Upper lobe of left lung (tissue), 6 donors: ENCODE measurements at regions not wholly inside any gene's neighbourhood (a gene's known extent, or its start where the extent isn't known, plus 50 kb on each side); places are given as distances from the start of the nearest gene placed in this dataset.

Source experiments
- ATAC-seq, 2 donors: fragments of 200-7000 bp; cut with Tn5 transposase; one replicate each; pipeline ENCODE4 v1.9.1; 2022; ENCODE audit warnings: mild to moderate bottlenecking in 2 of 2, moderate library complexity in 2 of 2; ENCODE audit not compliant: low FRiP score in 2 of 2
- DNase-seq, 2 donors: peaks; one replicate each; pipeline ENCODE4 v3.0.0-alpha.2; 2019 to 2020
- H3K27ac ChIP-seq, 4 donors: fragments of 200-600 bp; sonication (generic); one replicate each; pipeline ENCODE4 v1.5.1; 2016 to 2019
- H3K27me3 ChIP-seq, 4 donors: fragments of 200-600 bp; sonication (generic); one replicate each; pipeline ENCODE4 v1.5.1; 2017 to 2019
- H3K36me3 ChIP-seq, 4 donors: fragments of 200-600 bp; sonication (generic); one replicate each; pipeline ENCODE4 v1.5.1; 2016 to 2019
- H3K4me1 ChIP-seq, 4 donors: fragments of 200-600 bp; sonication (generic); one replicate each; pipeline ENCODE4 v1.5.1; 2018 to 2019
- H3K4me3 ChIP-seq, 4 donors: fragments of 200-600 bp; sonication (generic); one replicate each; pipeline ENCODE4 v1.5.1; 2017 to 2019; ENCODE audit warnings: mild to moderate bottlenecking in 2 of 4, moderate library complexity in 1 of 4
- H3K9me3 ChIP-seq, 4 donors: fragments of 200-600 bp; sonication (generic); one replicate each; pipeline ENCODE4 v1.5.1; 2018 to 2019
- EP300 ChIP-seq, 4 donors: sonication (generic); formaldehyde crosslinking; IDR thresholded peaks; one replicate each; pipeline ENCODE4 v1.5.1; 2017; ENCODE audit warnings: antibody characterized with exemption in 4 of 4, control low read depth in 2 of 4
- POLR2A ChIP-seq, 4 donors: fragments of 450-650 bp; IDR thresholded peaks; one replicate each; pipeline ENCODE4 v1.5.1; 2016 to 2017; ENCODE audit warnings: antibody characterized with exemption in 4 of 4, mild to moderate bottlenecking in 2 of 4
- POLR2AphosphoS5 ChIP-seq, 2 donors: sonication (generic); formaldehyde crosslinking; IDR thresholded peaks; one replicate each; pipeline ENCODE4 v1.5.1; 2017; ENCODE audit warnings: antibody characterized with exemption in 2 of 2
- WGBS, 2 donors: methylation state at CpG; one replicate each; pipeline ENCODE4 v1.1.5; 2017 to 2018; 5-methylcytosine and 5-hydroxymethylcytosine counted together
- TF ChIP-seq, protein P1 (sequence below), 6 experiments: fragments of 450-650 bp in 4 of 6; fragments of 200-600 bp in 2 of 6; sonication (generic) in 2 of 6; IDR thresholded peaks; one replicate each; pipeline ENCODE4 v1.5.1; 2016 to 2019; ENCODE audit warnings: antibody characterized with exemption in 6 of 6
- donor health status: DM: no; HTN: no; CAD: no; lungs with moderate emphysema.
- donor health status: DM: no; HTN: yes; CAD: no; lungs with severe emphysema.

GRCh38 chr7:145398758-145399157 lies 562.9 kb upstream of the TPK1 start:
- H3K9me3 ChIP-seq: peaks cover 0 to 8% (median 3%) of the 10 kb centered on the region in 4 donors
- H3K27me3 ChIP-seq: no peaks in the 10 kb centered on the region
- H3K36me3 ChIP-seq: no peaks in the 10 kb centered on the region
- no peak for TF ChIP-seq EP300 (IDR thresholded peaks at IDR 0.05)
- TF ChIP-seq, protein P1, sequence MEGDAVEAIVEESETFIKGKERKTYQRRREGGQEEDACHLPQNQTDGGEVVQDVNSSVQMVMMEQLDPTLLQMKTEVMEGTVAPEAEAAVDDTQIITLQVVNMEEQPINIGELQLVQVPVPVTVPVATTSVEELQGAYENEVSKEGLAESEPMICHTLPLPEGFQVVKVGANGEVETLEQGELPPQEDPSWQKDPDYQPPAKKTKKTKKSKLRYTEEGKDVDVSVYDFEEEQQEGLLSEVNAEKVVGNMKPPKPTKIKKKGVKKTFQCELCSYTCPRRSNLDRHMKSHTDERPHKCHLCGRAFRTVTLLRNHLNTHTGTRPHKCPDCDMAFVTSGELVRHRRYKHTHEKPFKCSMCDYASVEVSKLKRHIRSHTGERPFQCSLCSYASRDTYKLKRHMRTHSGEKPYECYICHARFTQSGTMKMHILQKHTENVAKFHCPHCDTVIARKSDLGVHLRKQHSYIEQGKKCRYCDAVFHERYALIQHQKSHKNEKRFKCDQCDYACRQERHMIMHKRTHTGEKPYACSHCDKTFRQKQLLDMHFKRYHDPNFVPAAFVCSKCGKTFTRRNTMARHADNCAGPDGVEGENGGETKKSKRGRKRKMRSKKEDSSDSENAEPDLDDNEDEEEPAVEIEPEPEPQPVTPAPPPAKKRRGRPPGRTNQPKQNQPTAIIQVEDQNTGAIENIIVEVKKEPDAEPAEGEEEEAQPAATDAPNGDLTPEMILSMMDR (IDR thresholded peaks at IDR 0.05): no peak
- no peak for TF ChIP-seq POLR2AphosphoS5 (IDR thresholded peaks at IDR 0.05)
- TF ChIP-seq POLR2A (IDR thresholded peaks at IDR 0.05): no peak
- DNase-seq: no peak
- no peak overlapping the region for H3K4me3 ChIP-seq
- no peaks in the 10 kb centered on the region for H3K4me1 ChIP-seq
- 30 to 38% methylated on average over 1 of the region's 1 CpG for WGBS, 2 donors
- ATAC-seq: no peak
- H3K27ac ChIP-seq: no peak overlapping the region

GRCh38 chr7:145394126-145394525 lies 558.3 kb upstream of the TPK1 start:
- Histone ChIP-seq H3K27me3 (no peaks in the 10 kb centered on the region), H3K9me3 (no peaks in the 10 kb centered on the region), H3K36me3 (no peaks in the 10 kb centered on the region), H3K4me1 (no peaks in the 10 kb centered on the region), H3K27ac (no peak overlapping the region), H3K4me3 (no peak overlapping the region)
- 18 to 28% methylated on average over 2 of the region's 2 CpGs for WGBS, 2 donors
- ATAC-seq (no peak), DNase-seq (no peak)
- TF ChIP-seq POLR2AphosphoS5 (IDR thresholded peaks at IDR 0.05) (no peak), POLR2A (IDR thresholded peaks at IDR 0.05) (no peak), EP300 (IDR thresholded peaks at IDR 0.05) (no peak)
- TF ChIP-seq, protein P1 (IDR thresholded peaks at IDR 0.05): no peak

- WGBS, 2 donors: 77 to 82% methylated on average over 1 of the region's 1 CpG
- no peak for DNase-seq
- TF ChIP-seq EP300 (IDR thresholded peaks at IDR 0.05): no peak
- TF ChIP-seq POLR2AphosphoS5 (IDR thresholded peaks at IDR 0.05): no peak
- TF ChIP-seq, protein P1 (IDR thresholded peaks at IDR 0.05): no peak
- TF ChIP-seq POLR2A (IDR thresholded peaks at IDR 0.05): no peak
- no peak overlapping the region for H3K27ac ChIP-seq
- H3K4me1 ChIP-seq: no peaks in the 10 kb centered on the region
- no peaks in the 10 kb centered on the region for H3K36me3 ChIP-seq
- peaks cover 0 to 2% (median 0%) of the 10 kb centered on the region in 4 donors for H3K9me3 ChIP-seq
- no peak overlapping the region for H3K4me3 ChIP-seq
- H3K27me3 ChIP-seq: no peaks in the 10 kb centered on the region
- no peak for ATAC-seq
Measured at GRCh38 chr7:145382762-145383161, 546.9 kb upstream of the TPK1 start.

DNA sequence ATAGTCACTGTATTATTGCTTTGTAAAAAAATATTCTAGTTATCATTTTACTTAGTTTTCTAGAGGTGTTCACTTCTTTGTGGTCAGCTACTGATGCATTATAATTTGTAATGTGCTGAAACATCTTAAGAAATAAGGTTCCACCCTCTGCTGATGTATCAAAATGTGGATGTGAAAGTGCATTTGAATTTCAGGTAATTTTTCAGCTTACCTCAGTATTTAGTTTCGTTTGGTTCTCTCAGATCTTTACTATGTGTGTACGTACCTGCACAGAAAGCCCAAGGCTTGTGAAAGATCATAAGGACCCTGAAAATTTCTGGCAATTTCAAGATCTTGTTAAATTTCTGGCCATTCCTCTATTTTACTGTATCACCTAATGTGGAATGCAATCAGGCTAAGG lies 542.3 kb upstream of the TPK1 start:
- Histone ChIP-seq H3K27me3 (no peaks in the 10 kb centered on the region), H3K4me1 (no peaks in the 10 kb centered on the region), H3K4me3 (no peak overlapping the region), H3K9me3 (no peaks in the 10 kb centered on the region), H3K27ac (no peak overlapping the region), H3K36me3 (no peaks in the 10 kb centered on the region)
- no peak for TF ChIP-seq POLR2AphosphoS5 (IDR thresholded peaks at IDR 0.05)
- TF ChIP-seq, protein P1 (IDR thresholded peaks at IDR 0.05): no peak
- TF ChIP-seq POLR2A (IDR thresholded peaks at IDR 0.05): no peak
- TF ChIP-seq EP300 (IDR thresholded peaks at IDR 0.05): no peak
- no peak for ATAC-seq
- WGBS, 2 donors: 56 to 69% methylated on average over 2 of the region's 2 CpGs
- no peak for DNase-seq

GRCh38 chr7:145360511-145361100 lies 524.8 kb upstream of the TPK1 start:
- no peaks in the 10 kb centered on the region for H3K27me3 ChIP-seq
- DNase-seq: peak in 1 of 2 donors; percentile 77
- no peaks in the 10 kb centered on the region for H3K4me1 ChIP-seq
- no peak for ATAC-seq
- H3K36me3 ChIP-seq: no peaks in the 10 kb centered on the region
- H3K27ac ChIP-seq: no peak overlapping the region
- peaks cover 0 to 10% (median 0%) of the 10 kb centered on the region in 4 donors for H3K9me3 ChIP-seq
- no peak for TF ChIP-seq POLR2A (IDR thresholded peaks at IDR 0.05)
- TF ChIP-seq POLR2AphosphoS5 (IDR thresholded peaks at IDR 0.05): no peak
- no peak for TF ChIP-seq EP300 (IDR thresholded peaks at IDR 0.05)
- TF ChIP-seq, protein P1 (IDR thresholded peaks at IDR 0.05): no peak
- WGBS, 2 donors: 96% methylated on average over 41 of the region's 47 CpGs; no CpG with 5 or more reads in 1 of the 2 donors
- H3K4me3 ChIP-seq: no peak overlapping the region
